HEK293 (cell line): ENCODE measurements at regions not wholly inside any gene's neighbourhood (a gene's known extent, or its start where the extent isn't known, plus 50 kb on each side); places are given as distances from the start of the nearest gene placed in this dataset.

Source experiments
- CTCF ChIA-PET: fragments of 350-600 bp; formaldehyde crosslinking; extraction: SDS; loops from one replicate; lab custom pipeline; 2021; ENCODE audit warnings: antibody characterized with exemption; lab: Yijun Ruan, JAX
- POLR2A ChIA-PET: fragments of 300-600 bp; formaldehyde crosslinking; extraction: SDS; loops from one replicate; lab custom pipeline; 2020; ENCODE audit warnings: antibody characterized with exemption, inconsistent platforms; lab: Yijun Ruan, JAX
- H3K27ac ChIP-seq: fragments of 200-500 bp; sonication (Bioruptor generic); 2 replicates; pipeline ENCODE4 v1.5.1; 2014; ENCODE audit warnings: low read depth, low read length, control low read depth, inconsistent platforms; ENCODE audit errors: extremely low read depth
- H3K36me3 ChIP-seq, 2 experiments: fragments of 200-500 bp in 1 of 2; sonication (Bioruptor generic) in 1 of 2; 1 replicate in 1 of 2; 2 replicates in 1 of 2; pipeline ENCODE4 v1.5.1; 2014 to 2017; ENCODE audit warnings: inconsistent platforms in 2 of 2, low read length in 2 of 2; ENCODE audit not compliant: control insufficient read depth in 2 of 2, insufficient read depth in 1 of 2
- H3K4me1 ChIP-seq: fragments of 200-500 bp; sonication (Bioruptor generic); 2 replicates; pipeline ENCODE4 v1.5.1; 2014; ENCODE audit warnings: mild to moderate bottlenecking, low read length, inconsistent platforms; ENCODE audit not compliant: control insufficient read depth, insufficient read depth
- H3K4me3 ChIP-seq: 2 replicates; pipeline ENCODE4 v1.5.1; 2011; ENCODE audit warnings: low read depth, mild to moderate bottlenecking, control low read depth, low read length, moderate library complexity
- H3K9me3 ChIP-seq: fragments of 200-500 bp; sonication (Bioruptor generic); 2 replicates; pipeline ENCODE4 v1.5.1; 2014; ENCODE audit warnings: low read depth, low read length, inconsistent platforms; ENCODE audit not compliant: control insufficient read depth, insufficient read depth
- BCL11A ChIP-seq: fragments of 450-650 bp; formaldehyde crosslinking; IDR thresholded peaks from 2 replicates; pipeline ENCODE4 v1.5.1; 2016; ENCODE audit warnings: low read depth, missing biosample characterization, missing genetic modification characterization
- ELK4 ChIP-seq: IDR thresholded peaks from 2 replicates; pipeline ENCODE4 v1.6.1; 2011; ENCODE audit warnings: mild to moderate bottlenecking, low read depth, low read length, borderline replicate concordance
- PRDM10 ChIP-seq: fragments of 450-650 bp; formaldehyde crosslinking; IDR thresholded peaks from 2 replicates; pipeline ENCODE4 v1.5.1; 2016; ENCODE audit warnings: missing biosample characterization, missing genetic modification characterization
- SP2 ChIP-seq: fragments of 450-650 bp; formaldehyde crosslinking; IDR thresholded peaks from 2 replicates; pipeline ENCODE4 v1.5.1; 2016; ENCODE audit warnings: missing biosample characterization, missing genetic modification characterization
- YY2 ChIP-seq: fragments of 450-650 bp; formaldehyde crosslinking; IDR thresholded peaks from 2 replicates; pipeline ENCODE4 v1.5.1; 2016; ENCODE audit warnings: missing biosample characterization, missing genetic modification characterization
- ZIC2 ChIP-seq: fragments of 450-650 bp; formaldehyde crosslinking; IDR thresholded peaks from 2 replicates; pipeline ENCODE4 v1.5.1; 2016; ENCODE audit warnings: missing biosample characterization, missing genetic modification characterization
- ZNF121 ChIP-seq: fragments of 450-650 bp; formaldehyde crosslinking; IDR thresholded peaks from 2 replicates; pipeline ENCODE4 v1.5.1; 2016; ENCODE audit warnings: missing biosample characterization, missing genetic modification characterization
- ZNF140 ChIP-seq: fragments of 450-650 bp; formaldehyde crosslinking; IDR thresholded peaks from 2 replicates; pipeline ENCODE4 v1.5.1; 2016; ENCODE audit warnings: missing biosample characterization, missing genetic modification characterization
- ZNF18 ChIP-seq: fragments of 450-650 bp; formaldehyde crosslinking; IDR thresholded peaks from 2 replicates; pipeline ENCODE4 v1.5.1; 2016; ENCODE audit warnings: missing biosample characterization, missing genetic modification characterization
- ZNF2 ChIP-seq: fragments of 450-650 bp; formaldehyde crosslinking; IDR thresholded peaks from 2 replicates; pipeline ENCODE4 v1.5.1; 2016; ENCODE audit warnings: missing biosample characterization, missing genetic modification characterization
- ZNF394 ChIP-seq: fragments of 450-650 bp; formaldehyde crosslinking; IDR thresholded peaks from 2 replicates; pipeline ENCODE4 v1.5.1; 2016; ENCODE audit warnings: missing biosample characterization, missing genetic modification characterization, mild to moderate bottlenecking, moderate library complexity, borderline replicate concordance
- ZNF404 ChIP-seq: fragments of 450-650 bp; formaldehyde crosslinking; IDR thresholded peaks from 2 replicates; pipeline ENCODE4 v1.5.1; 2017; ENCODE audit warnings: missing biosample characterization, missing genetic modification characterization
- ZNF571 ChIP-seq: fragments of 450-650 bp; formaldehyde crosslinking; IDR thresholded peaks from 2 replicates; pipeline ENCODE4 v1.5.0; 2017; ENCODE audit warnings: missing biosample characterization, missing genetic modification characterization
- ZNF629 ChIP-seq: fragments of 450-650 bp; formaldehyde crosslinking; IDR thresholded peaks from 2 replicates; pipeline ENCODE4 v1.5.1; 2017; ENCODE audit warnings: missing biosample characterization, missing genetic modification characterization
- ZNF670 ChIP-seq: fragments of 450-650 bp; formaldehyde crosslinking; IDR thresholded peaks from 2 replicates; pipeline ENCODE4 v1.5.1; 2016; ENCODE audit warnings: missing biosample characterization, missing genetic modification characterization, low read depth
- ZNF701 ChIP-seq: fragments of 450-650 bp; formaldehyde crosslinking; IDR thresholded peaks from 2 replicates; pipeline ENCODE4 v1.5.1; 2016; ENCODE audit warnings: missing biosample characterization, missing genetic modification characterization
- ZNF792 ChIP-seq: fragments of 450-650 bp; formaldehyde crosslinking; IDR thresholded peaks from 2 replicates; pipeline ENCODE4 v1.5.1; 2016; ENCODE audit warnings: missing biosample characterization, missing genetic modification characterization
- ZNF843 ChIP-seq: fragments of 450-650 bp; formaldehyde crosslinking; IDR thresholded peaks from 2 replicates; pipeline ENCODE4 v1.5.1; 2016; ENCODE audit warnings: missing biosample characterization, missing genetic modification characterization
- TF ChIP-seq, protein P1 (sequence below): fragments of 450-650 bp; formaldehyde crosslinking; conservative IDR thresholded peaks from 2 replicates; pipeline ENCODE4 v1.5.1; 2016; ENCODE audit warnings: low read depth, missing biosample characterization, missing genetic modification characterization

- no peaks in the 10 kb centered on the region for H3K9me3 ChIP-seq
- ChIA-PET CTCF (no interaction called here), POLR2A (no interaction called here)
- H3K4me3 ChIP-seq: no peak overlapping the region
- no peak overlapping the region for H3K27ac ChIP-seq
- no peaks in the 10 kb centered on the region for H3K4me1 ChIP-seq
- no peaks in the 10 kb centered on the region for H3K36me3 ChIP-seq
- TF ChIP-seq ZNF2 (tag by site-specific recombination) (no peak), ELK4 (no peak), ZNF404 (no peak), ZNF843 (tag by site-specific recombination) (no peak), ZNF571 (tag by site-specific recombination) (no peak), SP2 (tag by site-specific recombination) (no peak), ZNF140 (tag by site-specific recombination) (no peak), ZNF629 (no peak), ZNF670 (tag by site-specific recombination) (no peak), ZNF394 (tag by site-specific recombination) (no peak), ZNF792 (tag by site-specific recombination) (no peak), ZNF701 (tag by site-specific recombination) (no peak), ZNF18 (tag by site-specific recombination) (no peak), BCL11A (no peak), ZIC2 (tag by site-specific recombination) (no peak), PRDM10 (tag by site-specific recombination) (no peak), YY2 (tag by site-specific recombination) (no peak), ZNF121 (no peak)
- TF ChIP-seq, protein P1, sequence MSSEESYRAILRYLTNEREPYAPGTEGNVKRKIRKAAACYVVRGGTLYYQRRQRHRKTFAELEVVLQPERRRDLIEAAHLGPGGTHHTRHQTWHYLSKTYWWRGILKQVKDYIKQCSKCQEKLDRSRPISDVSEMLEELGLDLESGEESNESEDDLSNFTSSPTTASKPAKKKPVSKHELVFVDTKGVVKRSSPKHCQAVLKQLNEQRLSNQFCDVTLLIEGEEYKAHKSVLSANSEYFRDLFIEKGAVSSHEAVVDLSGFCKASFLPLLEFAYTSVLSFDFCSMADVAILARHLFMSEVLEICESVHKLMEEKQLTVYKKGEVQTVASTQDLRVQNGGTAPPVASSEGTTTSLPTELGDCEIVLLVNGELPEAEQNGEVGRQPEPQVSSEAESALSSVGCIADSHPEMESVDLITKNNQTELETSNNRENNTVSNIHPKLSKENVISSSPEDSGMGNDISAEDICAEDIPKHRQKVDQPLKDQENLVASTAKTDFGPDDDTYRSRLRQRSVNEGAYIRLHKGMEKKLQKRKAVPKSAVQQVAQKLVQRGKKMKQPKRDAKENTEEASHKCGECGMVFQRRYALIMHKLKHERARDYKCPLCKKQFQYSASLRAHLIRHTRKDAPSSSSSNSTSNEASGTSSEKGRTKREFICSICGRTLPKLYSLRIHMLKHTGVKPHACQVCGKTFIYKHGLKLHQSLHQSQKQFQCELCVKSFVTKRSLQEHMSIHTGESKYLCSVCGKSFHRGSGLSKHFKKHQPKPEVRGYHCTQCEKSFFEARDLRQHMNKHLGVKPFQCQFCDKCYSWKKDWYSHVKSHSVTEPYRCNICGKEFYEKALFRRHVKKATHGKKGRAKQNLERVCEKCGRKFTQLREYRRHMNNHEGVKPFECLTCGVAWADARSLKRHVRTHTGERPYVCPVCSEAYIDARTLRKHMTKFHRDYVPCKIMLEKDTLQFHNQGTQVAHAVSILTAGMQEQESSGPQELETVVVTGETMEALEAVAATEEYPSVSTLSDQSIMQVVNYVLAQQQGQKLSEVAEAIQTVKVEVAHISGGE: no peak
Observed at GRCh38 chr3:106113747-106114146, 244.9 kb upstream of the CBLB start.
